Neural cell (in vitro differentiated cells): ENCODE measurements at regions not wholly inside any gene's neighbourhood (a gene's known extent, or its start where the extent isn't known, plus 50 kb on each side); places are given as distances from the start of the nearest gene placed in this dataset.

ENCODE experiments used
- H2AFZ ChIP-seq: fragments of 200-600, 300-800 bp; sonication (generic), shearing (Covaris generic); 2 replicates; pipeline ENCODE4 v1.6.0; 2014; ENCODE audit warnings: low read depth, mild to moderate bottlenecking, antibody characterized with exemption, low read length, moderate library complexity
- H3F3A ChIP-seq: fragments of 200-600 bp; shearing (Covaris generic); 2 replicates; pipeline ENCODE4 v1.6.1; 2016; ENCODE audit warnings: mild to moderate bottlenecking, moderate library complexity, mixed read lengths, antibody characterized with exemption, low read length; ENCODE audit not compliant: insufficient read depth, poor library complexity, severe bottlenecking
- H3K27ac ChIP-seq: fragments of 200-600, 300-800 bp; sonication (generic), shearing (Covaris generic); 2 replicates; pipeline ENCODE4 v1.5.1; 2014; ENCODE audit warnings: mild to moderate bottlenecking, low read length, moderate library complexity
- H3K27me3 ChIP-seq: fragments of 300-800, 200-600 bp; sonication (generic), shearing (Covaris generic); 2 replicates; pipeline ENCODE4 v1.6.0; 2014; ENCODE audit warnings: mild to moderate bottlenecking, low read depth, low read length, moderate library complexity; ENCODE audit not compliant: insufficient read depth
- H3K36me3 ChIP-seq: fragments of 300-800, 200-600 bp; sonication (generic), shearing (Covaris generic); 2 replicates; pipeline ENCODE4 v1.5.1; 2014; ENCODE audit warnings: mild to moderate bottlenecking, antibody characterized with exemption, low read length, moderate library complexity; ENCODE audit not compliant: insufficient read depth
- H3K4me2 ChIP-seq: fragments of 300-800, 200-600 bp; sonication (generic), shearing (Covaris generic); 2 replicates; pipeline ENCODE4 v1.6.0; 2014; ENCODE audit warnings: mild to moderate bottlenecking, low read length
- H3K4me3 ChIP-seq: fragments of 300-800, 200-600 bp; sonication (generic), shearing (Covaris generic); 2 replicates; pipeline ENCODE4 v1.5.1; 2014; ENCODE audit warnings: mild to moderate bottlenecking, low read length, moderate library complexity
- H3K79me2 ChIP-seq: fragments of 200-600 bp; shearing (Covaris generic); replicated peaks from 2 replicates; pipeline ENCODE4 v1.6.0; 2014; ENCODE audit warnings: mild to moderate bottlenecking, low read length, moderate library complexity; ENCODE audit not compliant: insufficient read depth
- H3K9ac ChIP-seq: fragments of 300-800, 200-600 bp; sonication (generic), shearing (Covaris generic); 2 replicates; pipeline ENCODE4 v1.6.1; 2016; ENCODE audit warnings: mild to moderate bottlenecking, low read length, mixed read lengths
- H3K9me2 ChIP-seq: fragments of 200-600 bp; shearing (Covaris generic); 2 replicates; pipeline ENCODE4 v1.6.1; 2016; ENCODE audit warnings: mild to moderate bottlenecking, low read length, mixed read lengths; ENCODE audit not compliant: insufficient read depth
- H3K9me3 ChIP-seq: fragments of 200-600, 300-800 bp; sonication (generic), shearing (Covaris generic); 2 replicates; pipeline ENCODE4 v1.6.1; 2016; ENCODE audit warnings: mild to moderate bottlenecking, mixed run types, low read length, moderate library complexity, mixed read lengths
- H4K20me1 ChIP-seq: fragments of 200-600 bp; shearing (Covaris generic); 2 replicates; pipeline ENCODE4 v1.6.1; 2016; ENCODE audit warnings: mild to moderate bottlenecking, mixed run types; ENCODE audit not compliant: insufficient read depth
- EP300 ChIP-seq: fragments of 450-650 bp; conservative IDR thresholded peaks from 2 replicates; pipeline ENCODE4 v1.6.1; 2014; ENCODE audit warnings: antibody characterized with exemption, mild to moderate bottlenecking, moderate library complexity; ENCODE audit not compliant: poor library complexity, severe bottlenecking
- EZH2 ChIP-seq: fragments of 200-600, 300-800 bp; shearing (Covaris generic), sonication (generic); IDR thresholded peaks from 2 replicates; pipeline ENCODE4 v1.6.1; 2014; ENCODE audit warnings: antibody characterized with exemption, low read length, borderline replicate concordance, mild to moderate bottlenecking; ENCODE audit not compliant: insufficient read depth, poor library complexity, severe bottlenecking
- MXI1 ChIP-seq: fragments of 450-650 bp; conservative IDR thresholded peaks from 2 replicates; pipeline ENCODE4 v1.6.1; 2014; ENCODE audit warnings: antibody characterized with exemption, mild to moderate bottlenecking; ENCODE audit not compliant: poor library complexity, severe bottlenecking
- POLR2AphosphoS5 ChIP-seq: IDR thresholded peaks from 2 replicates; pipeline ENCODE4 v1.6.1; 2012
- RAD21 ChIP-seq: fragments of 450-650 bp; conservative IDR thresholded peaks from 2 replicates; pipeline ENCODE4 v1.6.1; 2014; ENCODE audit warnings: antibody characterized with exemption, mild to moderate bottlenecking, moderate library complexity
- SMC3 ChIP-seq: fragments of 450-650 bp; conservative IDR thresholded peaks from 2 replicates; pipeline ENCODE4 v1.6.1; 2014; ENCODE audit warnings: antibody characterized with exemption, mild to moderate bottlenecking, moderate library complexity; ENCODE audit not compliant: poor library complexity
- TAF1 ChIP-seq: IDR thresholded peaks from 2 replicates; pipeline ENCODE4 v1.6.1; 2012; ENCODE audit warnings: low read depth
- TF ChIP-seq, protein P1 (sequence below): fragments of 450-650 bp; IDR thresholded peaks from 2 replicates; pipeline ENCODE4 v1.5.1; 2014; ENCODE audit warnings: antibody characterized with exemption, mild to moderate bottlenecking, moderate library complexity; ENCODE audit not compliant: poor library complexity, severe bottlenecking
- TF ChIP-seq, protein P2 (sequence below): IDR thresholded peaks from 2 replicates; pipeline ENCODE4 v1.6.1; 2012; ENCODE audit warnings: borderline replicate concordance

DNA sequence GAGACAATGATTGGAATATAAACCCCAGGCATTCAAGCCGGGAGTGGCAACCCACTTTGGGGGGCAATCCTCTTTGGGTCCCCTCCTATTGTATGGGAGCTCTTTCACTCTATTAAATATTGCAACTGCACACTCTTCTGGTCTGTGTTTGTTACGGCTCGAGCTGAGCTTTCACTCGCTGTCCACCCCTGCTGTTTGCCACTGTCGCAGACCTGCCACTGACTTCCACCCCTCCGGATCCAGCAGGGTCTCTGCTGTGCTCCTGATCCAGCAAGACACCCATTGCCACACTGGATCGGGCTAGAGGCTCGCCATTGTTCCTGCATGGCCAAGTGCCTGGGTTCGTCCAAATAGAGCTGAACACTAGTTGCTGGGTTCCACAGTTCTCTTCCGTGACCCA is 222.8 kb upstream of the MANEA start:
- Histone ChIP-seq H3K79me2 (no peaks in the 10 kb centered on the region), H4K20me1 (no peaks in the 10 kb centered on the region), H3K27ac (no peak overlapping the region), H3K27me3 (no peaks in the 10 kb centered on the region), H3K4me3 (no peak overlapping the region), H3F3A (no peaks in the 10 kb centered on the region), H3K36me3 (no peaks in the 10 kb centered on the region), H3K9me3 (no peaks in the 10 kb centered on the region), H3K4me2 (no peak overlapping the region), H3K9me2 (no peaks in the 10 kb centered on the region), H2AFZ (no peak overlapping the region), H3K9ac (no peak overlapping the region)
- no peak for TF ChIP-seq MXI1
- TF ChIP-seq RAD21 = no peak
- no peak for TF ChIP-seq POLR2AphosphoS5
- no peak for TF ChIP-seq TAF1
- TF ChIP-seq, protein P1, sequence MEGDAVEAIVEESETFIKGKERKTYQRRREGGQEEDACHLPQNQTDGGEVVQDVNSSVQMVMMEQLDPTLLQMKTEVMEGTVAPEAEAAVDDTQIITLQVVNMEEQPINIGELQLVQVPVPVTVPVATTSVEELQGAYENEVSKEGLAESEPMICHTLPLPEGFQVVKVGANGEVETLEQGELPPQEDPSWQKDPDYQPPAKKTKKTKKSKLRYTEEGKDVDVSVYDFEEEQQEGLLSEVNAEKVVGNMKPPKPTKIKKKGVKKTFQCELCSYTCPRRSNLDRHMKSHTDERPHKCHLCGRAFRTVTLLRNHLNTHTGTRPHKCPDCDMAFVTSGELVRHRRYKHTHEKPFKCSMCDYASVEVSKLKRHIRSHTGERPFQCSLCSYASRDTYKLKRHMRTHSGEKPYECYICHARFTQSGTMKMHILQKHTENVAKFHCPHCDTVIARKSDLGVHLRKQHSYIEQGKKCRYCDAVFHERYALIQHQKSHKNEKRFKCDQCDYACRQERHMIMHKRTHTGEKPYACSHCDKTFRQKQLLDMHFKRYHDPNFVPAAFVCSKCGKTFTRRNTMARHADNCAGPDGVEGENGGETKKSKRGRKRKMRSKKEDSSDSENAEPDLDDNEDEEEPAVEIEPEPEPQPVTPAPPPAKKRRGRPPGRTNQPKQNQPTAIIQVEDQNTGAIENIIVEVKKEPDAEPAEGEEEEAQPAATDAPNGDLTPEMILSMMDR = no peak

DNA sequence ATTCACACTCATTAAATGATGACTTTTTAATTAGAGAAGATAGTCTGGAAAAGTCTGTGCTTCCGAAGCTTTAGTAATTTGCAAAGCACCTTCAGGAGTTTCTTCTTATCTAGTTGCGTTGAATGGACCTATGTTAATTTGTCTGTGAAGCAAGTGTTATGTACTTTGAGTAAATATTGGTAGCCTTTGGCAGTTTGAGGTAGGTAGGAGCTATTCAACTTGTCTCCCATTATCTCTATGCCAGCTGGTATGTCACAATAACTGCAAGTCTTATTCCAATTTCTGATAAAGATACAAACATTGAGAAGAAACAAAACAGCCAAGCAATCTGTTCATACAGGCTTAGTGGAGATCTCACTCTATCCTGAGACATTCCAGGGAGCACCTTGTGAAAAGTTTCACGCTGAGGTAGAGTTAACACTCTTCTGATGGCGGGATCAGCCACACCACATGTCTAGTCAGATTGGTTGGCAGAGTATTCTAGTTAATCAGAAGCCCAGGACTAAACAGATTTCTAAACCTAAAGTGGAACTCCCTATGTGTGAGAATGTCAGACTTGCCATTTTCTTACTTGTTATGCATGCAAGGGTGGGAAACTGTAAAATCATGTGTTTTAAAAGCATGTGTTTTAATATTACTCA is 219.8 kb upstream of the MANEA start:
- no peaks in the 10 kb centered on the region for H4K20me1 ChIP-seq
- no peaks in the 10 kb centered on the region for H3K9me3 ChIP-seq
- H3K4me3 ChIP-seq = no peak overlapping the region
- no peaks in the 10 kb centered on the region for H3K9me2 ChIP-seq
- no peaks in the 10 kb centered on the region for H3K79me2 ChIP-seq
- no peaks in the 10 kb centered on the region for H3K27me3 ChIP-seq
- H3F3A ChIP-seq = no peaks in the 10 kb centered on the region
- H3K9ac ChIP-seq = no peak overlapping the region
- no peak overlapping the region for H3K27ac ChIP-seq
- no peak overlapping the region for H3K4me2 ChIP-seq
- TF ChIP-seq EP300 (no peak), RAD21 (no peak), SMC3 (no peak), EZH2 (no peak), TAF1 (no peak), POLR2AphosphoS5 (no peak), MXI1 (no peak)
- TF ChIP-seq, protein P1 = no peak
- TF ChIP-seq, protein P2, sequence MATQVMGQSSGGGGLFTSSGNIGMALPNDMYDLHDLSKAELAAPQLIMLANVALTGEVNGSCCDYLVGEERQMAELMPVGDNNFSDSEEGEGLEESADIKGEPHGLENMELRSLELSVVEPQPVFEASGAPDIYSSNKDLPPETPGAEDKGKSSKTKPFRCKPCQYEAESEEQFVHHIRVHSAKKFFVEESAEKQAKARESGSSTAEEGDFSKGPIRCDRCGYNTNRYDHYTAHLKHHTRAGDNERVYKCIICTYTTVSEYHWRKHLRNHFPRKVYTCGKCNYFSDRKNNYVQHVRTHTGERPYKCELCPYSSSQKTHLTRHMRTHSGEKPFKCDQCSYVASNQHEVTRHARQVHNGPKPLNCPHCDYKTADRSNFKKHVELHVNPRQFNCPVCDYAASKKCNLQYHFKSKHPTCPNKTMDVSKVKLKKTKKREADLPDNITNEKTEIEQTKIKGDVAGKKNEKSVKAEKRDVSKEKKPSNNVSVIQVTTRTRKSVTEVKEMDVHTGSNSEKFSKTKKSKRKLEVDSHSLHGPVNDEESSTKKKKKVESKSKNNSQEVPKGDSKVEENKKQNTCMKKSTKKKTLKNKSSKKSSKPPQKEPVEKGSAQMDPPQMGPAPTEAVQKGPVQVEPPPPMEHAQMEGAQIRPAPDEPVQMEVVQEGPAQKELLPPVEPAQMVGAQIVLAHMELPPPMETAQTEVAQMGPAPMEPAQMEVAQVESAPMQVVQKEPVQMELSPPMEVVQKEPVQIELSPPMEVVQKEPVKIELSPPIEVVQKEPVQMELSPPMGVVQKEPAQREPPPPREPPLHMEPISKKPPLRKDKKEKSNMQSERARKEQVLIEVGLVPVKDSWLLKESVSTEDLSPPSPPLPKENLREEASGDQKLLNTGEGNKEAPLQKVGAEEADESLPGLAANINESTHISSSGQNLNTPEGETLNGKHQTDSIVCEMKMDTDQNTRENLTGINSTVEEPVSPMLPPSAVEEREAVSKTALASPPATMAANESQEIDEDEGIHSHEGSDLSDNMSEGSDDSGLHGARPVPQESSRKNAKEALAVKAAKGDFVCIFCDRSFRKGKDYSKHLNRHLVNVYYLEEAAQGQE = no peak
- no peak overlapping the region for H2AFZ ChIP-seq
- H3K36me3 ChIP-seq = no peaks in the 10 kb centered on the region
